KBM-7 (cell line): ENCODE measurements at regions not wholly inside any gene's neighbourhood (a gene's known extent, or its start where the extent isn't known, plus 50 kb on each side); places are given as distances from the start of the nearest gene placed in this dataset.

Experiments
- DNase-seq: peaks from one replicate; pipeline ENCODE4 v3.0.0-alpha.2; 2015
- in situ Hi-C: fragments of 300-500 bp; cut with MboI; formaldehyde crosslinking; loops from 2 replicates; pipeline ENCODE4 v1.14.3; 2020; ENCODE audit warnings: low sequenced_read_pairs, low pct_unique_long_range_greater_than_20kb, mixed read lengths

DNA sequence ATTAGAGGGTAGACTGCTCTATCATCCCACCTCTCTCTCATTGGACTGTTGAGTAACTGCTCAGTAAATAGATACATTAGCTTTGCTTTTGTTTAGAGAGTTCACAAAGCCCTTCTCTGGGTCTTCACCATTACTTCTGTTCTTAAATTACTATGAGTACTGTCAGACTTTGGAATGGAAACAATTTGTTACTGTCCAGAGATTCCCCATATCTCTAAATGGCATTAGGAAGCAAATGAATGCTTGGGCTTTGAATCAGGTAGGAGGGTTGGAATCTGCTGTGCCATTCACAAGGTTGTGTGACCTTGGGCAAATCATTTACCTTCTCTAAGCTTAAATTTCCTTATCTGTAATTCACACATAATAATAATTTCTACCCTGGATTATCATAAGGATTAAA, 541.0 kb upstream of the FZD8 start:
- in situ Hi-C loops: no loop called here
- no peak for DNase-seq

DNA sequence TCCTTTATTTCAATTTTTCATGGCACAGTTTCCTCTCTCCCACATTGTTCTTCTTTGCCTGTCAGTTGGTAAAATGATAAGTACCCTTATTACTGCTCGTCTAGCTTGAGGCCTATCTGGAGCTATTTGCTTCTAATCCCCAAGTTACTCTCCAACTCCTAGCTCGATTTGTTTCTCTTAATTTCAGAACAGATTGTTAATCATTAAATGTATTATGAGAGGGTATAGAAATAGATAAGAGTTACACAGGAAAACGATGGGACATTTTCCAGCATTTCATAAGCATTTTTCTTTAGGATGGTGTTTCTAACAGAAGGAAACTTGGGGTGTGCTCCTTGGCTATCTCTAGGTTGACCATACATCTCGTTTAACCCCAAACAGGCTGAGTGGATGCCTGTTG, 540.5 kb upstream of the FZD8 start:
- in situ Hi-C loops: no loop called here
- DNase-seq: no peak

DNA sequence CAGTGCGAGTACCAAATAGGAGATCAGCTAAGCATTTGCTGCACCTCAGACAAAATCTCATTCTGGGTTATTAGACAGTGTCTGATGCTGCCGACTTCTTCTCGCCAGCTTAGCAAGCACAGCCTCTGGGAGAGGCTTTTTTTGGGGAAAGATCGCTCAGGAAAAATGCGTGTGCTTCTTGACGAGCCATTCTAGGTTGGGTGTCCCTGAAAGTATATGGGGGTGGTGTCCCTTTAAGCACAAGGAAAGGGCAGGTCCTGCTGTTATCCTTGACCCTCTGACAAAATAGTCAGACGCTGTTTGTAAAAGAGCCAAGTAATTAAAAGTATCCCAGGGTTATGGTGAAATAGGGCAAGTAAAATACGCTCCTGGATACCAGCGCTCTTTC, 540.1 kb upstream of the FZD8 start:
- DNase-seq: no peak
- in situ Hi-C loops: no loop called here

GRCh38 chr10:36181426-36182178, 539.5 kb upstream of the FZD8 start:
- in situ Hi-C loops: no loop called here
- DNase-seq: no peak

- no peak for DNase-seq
- in situ Hi-C loops: no loop called here
These were observed 536.5 kb upstream of the FZD8 start for GRCh38 chr10:36178616-36179015.

DNA sequence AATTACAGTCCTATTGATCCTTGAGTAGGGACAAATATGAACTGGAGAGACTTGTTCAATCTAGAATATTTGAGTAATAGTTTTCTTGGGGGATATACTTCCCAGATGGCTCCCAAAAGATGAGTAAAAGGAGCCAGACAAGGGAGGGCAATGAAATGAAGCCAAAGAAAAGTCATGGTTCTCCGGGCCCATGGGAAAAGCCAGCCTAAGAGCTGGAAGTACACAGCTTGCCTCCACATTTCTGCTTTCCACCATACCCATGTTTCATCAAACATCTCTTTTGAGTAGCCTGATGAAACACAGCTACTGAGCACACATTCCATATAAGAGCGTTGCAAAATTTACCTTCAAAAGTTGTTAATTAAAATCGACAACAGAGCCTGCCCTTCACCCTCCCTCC, 535.0 kb upstream of the FZD8 start:
- no peak for DNase-seq

GRCh38 chr10:36175954-36176353, 533.9 kb upstream of the FZD8 start:
- DNase-seq: no peak
- in situ Hi-C loops: no loop called here

More for the DNA sequence above, 535.0 kb upstream of the FZD8 start:
- in situ Hi-C loops: no loop called here

DNA sequence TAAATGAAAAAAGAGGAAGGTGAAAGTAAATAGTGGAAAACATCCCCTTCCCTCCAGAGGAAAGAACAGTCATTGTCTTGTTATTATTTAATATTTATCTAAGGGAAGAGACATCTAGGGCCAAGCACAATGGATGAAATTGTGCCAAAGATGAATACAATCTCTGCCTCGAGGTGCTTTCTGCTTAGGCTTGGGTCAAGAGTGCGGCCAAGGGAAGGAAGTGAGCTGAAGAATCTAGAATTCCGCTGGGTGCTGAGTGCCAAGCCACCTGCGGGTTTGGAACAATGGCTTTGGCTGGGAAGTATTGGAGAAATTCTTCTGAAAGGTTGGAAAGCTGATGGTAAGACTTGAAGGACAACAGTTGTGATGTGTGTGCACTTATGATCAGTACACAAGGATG, 531.3 kb upstream of the FZD8 start:
- no peak for DNase-seq
- in situ Hi-C loops: no loop called here

- DNase-seq: no peak
- in situ Hi-C loops: no loop called here
These were observed 530.2 kb upstream of the FZD8 start for GRCh38 chr10:36171953-36172940.

DNA sequence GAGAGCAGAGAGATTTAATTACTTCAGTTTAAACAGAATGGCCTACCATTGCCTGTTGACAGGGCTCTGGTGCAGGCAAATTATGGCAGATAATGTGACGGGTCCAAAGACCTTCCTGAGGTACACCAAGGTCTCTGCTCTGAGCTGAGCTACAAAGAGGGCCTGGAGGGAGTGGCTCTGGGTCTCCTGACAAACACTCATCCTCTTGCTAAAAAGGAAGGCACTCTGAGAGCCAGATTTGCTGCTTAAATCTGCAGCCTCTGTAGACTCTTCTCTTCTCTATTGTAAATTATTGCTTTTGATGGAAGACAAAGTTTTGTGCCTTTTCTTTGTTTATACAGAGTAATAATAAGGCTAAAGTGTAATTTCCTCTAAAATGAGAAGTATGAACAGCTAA, 529.5 kb upstream of the FZD8 start:
- DNase-seq: no peak
- in situ Hi-C loops: no loop called here

DNA sequence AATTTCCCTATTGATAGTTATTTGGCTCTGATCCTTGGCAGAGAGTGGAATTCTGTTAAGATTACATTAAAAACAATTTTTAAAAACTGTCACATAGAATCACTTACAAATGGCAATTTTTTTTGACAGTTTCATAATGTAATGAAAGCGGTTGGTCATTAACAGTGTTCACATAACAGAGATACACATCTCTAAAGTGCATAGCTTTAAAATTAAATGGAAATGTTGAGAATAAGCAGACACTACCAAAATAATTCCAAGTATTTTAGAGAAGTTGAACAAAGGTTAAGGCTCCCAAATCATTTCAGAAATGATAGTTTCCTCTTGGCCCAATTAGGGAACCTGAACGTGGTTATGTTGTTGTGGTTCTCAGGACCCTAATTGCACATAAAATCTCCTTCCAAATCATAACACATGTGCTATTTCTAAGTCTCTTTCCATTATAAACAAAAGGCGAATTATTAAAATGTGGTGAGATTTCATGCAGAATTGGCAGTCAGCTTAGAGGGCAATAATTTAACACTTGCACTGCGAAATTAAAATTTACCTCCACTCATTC, 528.9 kb upstream of the FZD8 start:
- in situ Hi-C loops: no loop called here
- no peak for DNase-seq

- DNase-seq: no peak
- in situ Hi-C loops: no loop called here
These were observed 528.1 kb upstream of the FZD8 start for GRCh38 chr10:36170142-36170719.

DNA sequence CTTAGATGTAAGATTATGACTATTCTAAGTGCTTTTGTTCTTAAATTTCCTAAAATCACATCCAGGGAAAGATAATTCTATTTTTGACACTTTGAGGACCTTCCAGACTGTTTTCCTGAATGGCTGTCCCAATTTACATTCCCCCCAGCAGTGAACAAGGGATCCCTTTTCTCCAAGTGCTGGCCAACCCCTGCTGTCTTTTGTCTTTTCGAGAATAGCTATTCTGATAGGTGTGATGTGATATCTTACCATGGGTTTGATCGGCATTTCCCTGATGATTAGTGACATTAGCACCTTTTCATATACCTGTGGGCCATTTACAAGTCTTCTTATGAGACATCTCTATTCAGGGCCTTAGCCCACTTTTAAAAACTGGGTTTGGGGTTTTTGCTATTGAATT, 526.7 kb upstream of the FZD8 start:
- in situ Hi-C loops: no loop called here
- DNase-seq: no peak

DNA sequence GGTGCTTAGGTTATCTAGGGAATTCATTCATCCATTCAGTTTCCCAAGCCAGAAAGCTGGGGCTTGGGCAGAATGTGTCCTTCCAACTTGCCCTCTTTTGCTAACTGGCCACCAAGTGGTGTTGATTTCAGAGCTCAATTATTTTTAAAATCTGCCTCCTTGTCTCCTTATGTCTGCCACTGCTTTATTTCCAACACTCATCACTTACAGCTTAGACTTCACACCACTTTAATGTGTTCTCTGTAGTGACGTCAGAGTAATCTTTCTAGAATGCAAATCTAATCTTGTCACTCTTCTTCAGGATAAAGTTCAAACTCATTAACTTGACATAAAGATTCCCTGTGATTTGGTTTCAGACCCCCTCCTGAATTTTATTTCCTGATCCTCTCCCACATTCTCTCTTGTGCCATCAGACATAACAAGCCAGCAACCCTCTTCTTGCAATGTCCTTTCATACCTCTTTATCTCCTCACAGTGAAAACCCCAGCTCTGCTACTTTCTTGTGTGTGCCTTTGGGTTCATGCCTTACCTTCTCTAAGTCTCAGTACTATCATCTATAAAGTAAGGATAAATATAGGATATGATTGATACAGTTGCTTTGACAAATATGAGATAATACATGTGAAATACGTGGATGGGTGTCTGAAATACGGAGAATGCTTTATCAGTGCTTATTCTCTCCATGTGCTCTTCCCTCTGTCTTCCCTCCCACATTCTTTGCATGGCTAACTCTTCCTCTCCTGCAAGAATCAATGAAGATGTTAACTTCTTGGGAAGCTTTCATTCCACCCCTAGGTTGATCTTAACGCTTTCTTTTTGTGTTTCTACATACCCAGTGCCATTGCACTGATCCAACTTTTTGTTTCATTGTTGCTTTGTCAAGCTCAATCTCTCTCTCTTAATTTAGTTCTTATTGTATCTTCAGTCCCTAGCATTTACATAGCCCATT, 522.7 kb upstream of the FZD8 start:
- in situ Hi-C loops: no loop called here
- no peak for DNase-seq

DNA sequence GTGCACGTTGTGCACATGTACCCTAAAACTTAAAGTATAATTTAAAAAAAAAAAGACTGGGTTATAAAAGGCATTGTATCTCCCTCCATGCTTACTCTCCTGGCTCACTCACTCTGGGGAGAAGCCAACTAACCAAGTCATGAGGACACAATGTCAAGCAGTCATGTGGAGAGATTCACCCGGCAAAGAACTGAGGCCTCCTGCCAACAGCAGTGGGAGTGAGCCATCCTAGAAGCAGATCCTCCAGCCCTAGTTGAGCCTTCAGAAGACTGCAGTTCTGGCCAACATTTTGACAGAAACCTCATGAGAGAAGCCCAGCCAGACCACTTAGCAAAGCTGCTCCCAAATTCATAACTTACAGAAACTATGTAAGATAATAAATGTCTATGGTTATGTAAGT, 521.7 kb upstream of the FZD8 start:
- in situ Hi-C loops: no loop called here
- no peak for DNase-seq

DNA sequence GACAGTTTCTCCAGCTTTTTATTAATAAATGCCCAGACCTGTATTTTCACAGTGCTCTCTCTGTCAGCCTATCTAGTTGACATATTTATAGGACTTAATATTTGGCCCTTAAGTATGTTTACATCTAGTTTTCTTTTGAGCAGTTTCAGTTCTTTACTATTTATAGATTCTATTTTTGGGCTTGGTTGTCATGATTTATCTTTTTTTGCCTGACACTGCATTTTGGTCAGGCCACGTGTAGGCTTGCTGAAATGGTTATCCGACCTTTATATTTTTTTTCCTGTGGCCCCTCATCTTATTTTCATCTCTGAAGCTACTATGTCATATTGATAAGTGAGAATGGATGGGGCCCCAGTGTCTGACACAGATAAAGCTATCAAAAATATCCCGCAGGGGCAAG, 515.4 kb upstream of the FZD8 start:
- in situ Hi-C loops: no loop called here
- DNase-seq: no peak

- in situ Hi-C loops: no loop called here
- DNase-seq: no peak
These were observed 506.1 kb upstream of the FZD8 start for GRCh38 chr10:36148207-36148606.

DNA sequence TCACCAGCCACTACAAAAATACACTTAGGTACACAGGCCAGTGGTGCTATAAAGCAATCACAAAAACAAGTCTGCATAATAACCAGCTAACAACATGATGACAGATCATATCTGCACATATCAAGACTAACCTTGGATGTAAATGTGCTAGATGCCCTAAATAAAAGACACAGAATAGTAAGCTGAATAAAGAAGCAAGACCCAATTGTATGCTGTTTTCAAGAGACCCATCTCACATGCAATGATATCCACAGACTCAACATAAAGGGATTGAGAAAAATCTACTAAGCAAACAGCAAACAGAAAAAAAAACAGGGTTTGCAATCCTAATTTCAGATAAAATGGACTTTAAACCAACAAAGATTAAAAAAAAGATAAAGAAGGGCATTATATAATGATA, 505.4 kb upstream of the FZD8 start:
- no peak for DNase-seq
- in situ Hi-C loops: no loop called here
